MM.1S (cell line): ENCODE measurements at regions not wholly inside any gene's neighbourhood (a gene's known extent, or its start where the extent isn't known, plus 50 kb on each side); places are given as distances from the start of the nearest gene placed in this dataset.

ENCODE experiments used
- DNase-seq: peaks from one replicate; pipeline ENCODE4 v3.0.0-alpha.2; 2015
- H2AFZ ChIP-seq: fragments of 300-600 bp; sonication (generic); 2 replicates; pipeline ENCODE4 v1.6.0; 2016; ENCODE audit warnings: antibody characterized with exemption, low read length
- H3F3A ChIP-seq: fragments of 300-600 bp; sonication (generic); 2 replicates; pipeline ENCODE4 v1.6.1; 2016; ENCODE audit warnings: mild to moderate bottlenecking, antibody characterized with exemption, low read length, moderate library complexity, mixed read lengths; ENCODE audit not compliant: insufficient read depth
- H3K27ac ChIP-seq: fragments of 300-600 bp; sonication (generic); 2 replicates; pipeline ENCODE4 v1.5.1; 2016; ENCODE audit warnings: mild to moderate bottlenecking, low read length
- H3K27me3 ChIP-seq: fragments of 300-600 bp; sonication (generic); replicated peaks from 2 replicates; pipeline ENCODE4 v1.6.0; 2016; ENCODE audit warnings: low read length; ENCODE audit not compliant: insufficient read depth
- H3K36me3 ChIP-seq: fragments of 300-600 bp; sonication (generic); replicated peaks from 2 replicates; pipeline ENCODE4 v1.6.1; 2016; ENCODE audit warnings: mild to moderate bottlenecking, low read length, mixed read lengths; ENCODE audit not compliant: insufficient read depth
- H3K4me1 ChIP-seq: fragments of 300-600 bp; sonication (generic); 2 replicates; pipeline ENCODE4 v1.6.1; 2016; ENCODE audit warnings: low read length, mixed read lengths
- H3K4me2 ChIP-seq: fragments of 300-600 bp; sonication (generic); 2 replicates; pipeline ENCODE4 v1.6.0; 2016; ENCODE audit warnings: low read depth, low read length
- H3K4me3 ChIP-seq: fragments of 300-600 bp; sonication (generic); 2 replicates; pipeline ENCODE4 v1.5.1; 2016; ENCODE audit warnings: low read length, mixed read lengths
- H3K79me2 ChIP-seq: fragments of 300-600 bp; sonication (generic); 2 replicates; pipeline ENCODE4 v1.6.1; 2016; ENCODE audit warnings: mixed run types, low read length, mixed read lengths
- H3K9ac ChIP-seq: fragments of 300-600 bp; sonication (generic); 2 replicates; pipeline ENCODE4 v1.6.1; 2016; ENCODE audit warnings: low read length, mixed read lengths
- H3K9me2 ChIP-seq: fragments of 300-600 bp; sonication (generic); replicated peaks from 2 replicates; pipeline ENCODE4 v1.6.1; 2016; ENCODE audit warnings: mild to moderate bottlenecking, low read length, mixed read lengths; ENCODE audit not compliant: insufficient read depth
- H3K9me3 ChIP-seq: fragments of 300-600 bp; sonication (generic); replicated peaks from 2 replicates; pipeline ENCODE4 v1.6.1; 2016; ENCODE audit warnings: mild to moderate bottlenecking, low read length, mixed read lengths; ENCODE audit not compliant: insufficient read depth
- H4K20me1 ChIP-seq: fragments of 300-600 bp; sonication (generic); 2 replicates; pipeline ENCODE4 v1.6.1; 2016; ENCODE audit warnings: mild to moderate bottlenecking, low read length, moderate library complexity, mixed read lengths; ENCODE audit not compliant: insufficient read depth
- CTCF ChIP-seq: fragments of 300-600 bp; sonication (generic); IDR thresholded peaks from 2 replicates; pipeline ENCODE4 v1.5.1; 2016; ENCODE audit warnings: antibody characterized with exemption, low read length, mixed read lengths
- EZH2 ChIP-seq: fragments of 300-600 bp; sonication (generic); optimal IDR thresholded peaks from 2 replicates; pipeline ENCODE3; 2017; ENCODE audit warnings: low read depth, mild to moderate bottlenecking, antibody characterized with exemption, low read length, mixed read lengths
- EZH2phosphoT487 ChIP-seq: fragments of 300-600 bp; sonication (generic); IDR thresholded peaks from 2 replicates; pipeline ENCODE4 v1.6.1; 2018; ENCODE audit warnings: antibody characterized with exemption, low read length

GRCh38 chr6:15802466-15802865 is 139.6 kb upstream of the DTNBP1 start:
- no peaks in the 10 kb centered on the region for H3K9me3 ChIP-seq

GRCh38 chr6:15801912-15802311 is 139.1 kb upstream of the DTNBP1 start:
- H3K4me1 ChIP-seq, result no peaks in the 10 kb centered on the region
- H3F3A ChIP-seq, result no peaks in the 10 kb centered on the region
- H2AFZ ChIP-seq, result no peak overlapping the region
- no peak overlapping the region for H3K9ac ChIP-seq
- no peak overlapping the region for H3K27ac ChIP-seq
- no peak overlapping the region for H3K4me3 ChIP-seq
- H3K79me2 ChIP-seq, result no peaks in the 10 kb centered on the region
- no peak for TF ChIP-seq EZH2phosphoT487
- no peak for TF ChIP-seq EZH2
- no peak for TF ChIP-seq CTCF
- H3K9me3 ChIP-seq, result no peaks in the 10 kb centered on the region
- no peak for DNase-seq
- H3K9me2 ChIP-seq, result no peaks in the 10 kb centered on the region
- no peaks in the 10 kb centered on the region for H3K36me3 ChIP-seq
- H3K4me2 ChIP-seq, result no peak overlapping the region
- no peaks in the 10 kb centered on the region for H4K20me1 ChIP-seq
- H3K27me3 ChIP-seq, result no peaks in the 10 kb centered on the region

More at GRCh38 chr6:15802466-15802865, 139.6 kb upstream of the DTNBP1 start:
- Histone ChIP-seq H3K4me2 (no peak overlapping the region), H3F3A (no peaks in the 10 kb centered on the region), H3K27me3 (no peaks in the 10 kb centered on the region), H2AFZ (no peak overlapping the region), H4K20me1 (no peaks in the 10 kb centered on the region), H3K9me2 (no peaks in the 10 kb centered on the region), H3K36me3 (no peaks in the 10 kb centered on the region), H3K9ac (no peak overlapping the region), H3K79me2 (no peaks in the 10 kb centered on the region), H3K4me3 (no peak overlapping the region), H3K4me1 (no peaks in the 10 kb centered on the region), H3K27ac (no peak overlapping the region)
- DNase-seq, result no peak
- TF ChIP-seq EZH2 (no peak), CTCF (no peak), EZH2phosphoT487 (no peak)

GRCh38 chr6:15800841-15801617 is 138.2 kb upstream of the DTNBP1 start:
- Histone ChIP-seq H3K4me3 (no peak overlapping the region), H2AFZ (no peak overlapping the region), H3K79me2 (no peaks in the 10 kb centered on the region), H3F3A (no peaks in the 10 kb centered on the region), H3K4me2 (no peak overlapping the region), H3K36me3 (no peaks in the 10 kb centered on the region), H3K9me3 (no peaks in the 10 kb centered on the region), H3K27me3 (no peaks in the 10 kb centered on the region), H4K20me1 (no peaks in the 10 kb centered on the region), H3K4me1 (no peaks in the 10 kb centered on the region), H3K9ac (no peak overlapping the region), H3K27ac (no peak overlapping the region), H3K9me2 (no peaks in the 10 kb centered on the region)
- no peak for DNase-seq
- TF ChIP-seq CTCF (no peak), EZH2 (no peak), EZH2phosphoT487 (no peak)
